ENCODE measurements at regions not wholly inside any gene's neighbourhood (a gene's known extent, or its start where the extent isn't known, plus 50 kb on each side); places are given as distances from the start of the nearest gene placed in this dataset.

DNA sequence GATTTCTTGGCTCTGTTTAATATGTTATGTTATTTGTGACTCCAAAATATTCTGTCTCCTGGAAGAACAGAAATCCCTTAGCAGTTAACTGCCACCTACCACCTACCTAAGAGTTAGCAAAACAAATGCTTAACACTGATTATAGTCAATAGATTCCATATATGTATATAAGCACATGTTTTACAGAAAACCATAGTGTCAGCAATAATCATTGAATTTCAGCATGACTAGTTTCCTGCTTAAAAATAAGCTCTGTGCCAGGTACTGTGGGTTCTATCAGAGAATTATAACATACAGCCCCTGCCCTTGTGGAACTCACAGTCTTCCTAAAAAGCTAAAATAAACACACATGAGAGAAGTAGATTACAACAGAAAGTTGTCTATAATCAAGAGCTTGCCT is 561.9 kb upstream of the CAMK1G start:
- no peak for DNase-seq (ENCODE audit: low spot score)

DNA sequence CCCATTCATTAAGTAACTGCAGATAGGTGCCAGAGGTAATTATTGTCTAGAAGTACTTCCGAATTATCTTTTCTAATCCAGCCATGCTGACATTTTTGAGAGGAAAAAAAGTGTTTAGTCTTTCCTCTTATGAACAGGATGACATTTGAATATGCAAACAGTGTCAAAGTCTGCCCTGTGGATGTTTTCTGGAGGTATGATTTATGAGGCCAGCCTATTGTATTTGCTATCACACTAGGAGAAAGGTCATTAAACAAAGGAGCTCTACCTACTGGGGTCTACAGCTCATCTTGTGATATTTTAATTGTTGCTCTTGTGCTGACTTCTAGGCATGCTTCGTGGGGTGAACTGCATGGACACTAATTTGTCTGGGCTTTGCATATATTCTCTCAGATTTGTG is 559.7 kb upstream of the CAMK1G start:
- no peak for DNase-seq (ENCODE audit: low spot score)

DNA sequence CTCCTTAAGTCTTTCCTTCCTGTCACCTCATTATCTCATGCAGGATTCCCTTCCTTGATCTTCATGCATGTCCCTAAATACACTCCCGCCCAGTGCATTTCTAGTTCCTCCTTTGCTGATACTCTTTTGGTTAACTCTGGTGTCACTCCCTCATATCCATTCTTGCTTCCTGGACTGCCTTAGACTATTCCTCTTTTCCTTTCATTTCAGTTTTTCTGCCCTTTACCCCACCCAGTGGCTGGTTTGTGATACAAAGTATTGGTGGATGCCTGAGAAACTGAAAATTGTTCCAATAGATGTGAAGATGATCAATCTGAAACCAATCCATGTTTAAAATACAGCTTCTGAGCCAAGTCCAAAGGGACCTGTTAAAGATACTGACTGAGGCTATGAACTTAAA is 553.8 kb upstream of the CAMK1G start:
- DNase-seq (ENCODE audit: low spot score) = no peak

DNA sequence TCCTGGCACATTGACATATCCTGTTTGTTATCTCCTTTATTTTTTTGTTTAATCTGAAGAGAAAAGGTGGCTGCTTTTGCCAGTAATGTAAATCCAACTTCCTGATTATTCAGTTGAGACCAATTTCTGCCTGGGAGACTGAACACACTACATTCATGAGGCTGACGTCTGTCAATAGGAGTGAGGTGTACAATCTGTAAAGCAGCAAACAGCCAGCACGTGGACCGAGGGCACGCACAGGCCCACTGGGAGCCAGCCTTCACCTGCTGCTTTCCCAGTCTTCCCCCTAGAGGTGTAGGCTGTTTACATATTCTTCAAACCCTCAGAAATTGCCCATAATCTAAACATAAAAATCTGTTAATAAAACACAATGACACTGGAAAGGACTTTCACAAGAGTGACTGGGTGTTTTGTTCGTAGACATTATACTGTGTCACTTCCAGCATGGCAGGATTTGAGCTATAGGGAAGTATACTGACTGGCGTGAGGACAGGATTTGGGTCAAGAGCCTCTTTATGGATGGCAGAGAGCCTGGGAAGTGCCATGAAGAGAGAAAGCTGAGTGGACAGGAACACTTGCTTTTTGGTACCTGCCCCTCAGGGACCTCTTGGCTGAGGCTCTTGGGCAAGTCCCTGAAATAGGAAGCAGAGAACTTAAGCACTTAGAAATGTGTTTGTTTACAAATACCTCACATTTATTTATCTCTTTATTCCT is 552.9 kb upstream of the CAMK1G start:
- DNase-seq (ENCODE audit: low spot score) = no peak

DNA sequence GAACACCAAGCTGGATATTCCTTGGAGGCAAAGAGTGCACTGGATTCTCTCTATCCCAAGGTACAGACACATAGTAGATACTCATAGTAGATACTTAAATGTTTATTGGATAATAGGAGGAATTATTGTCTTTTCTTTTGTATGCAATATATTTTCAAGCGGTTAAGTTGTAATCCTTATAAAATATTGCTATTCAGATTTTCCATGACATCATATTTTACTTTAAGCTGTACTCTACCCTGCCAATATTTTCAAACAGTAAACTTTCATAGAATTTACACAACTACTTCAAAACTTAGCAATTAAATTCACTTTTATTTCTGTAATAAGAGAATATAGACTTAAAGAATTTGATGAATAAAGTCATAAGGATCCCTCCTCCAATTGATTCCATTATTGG is 546.5 kb upstream of the CAMK1G start:
- DNase-seq (ENCODE audit: low spot score) = no peak

DNA sequence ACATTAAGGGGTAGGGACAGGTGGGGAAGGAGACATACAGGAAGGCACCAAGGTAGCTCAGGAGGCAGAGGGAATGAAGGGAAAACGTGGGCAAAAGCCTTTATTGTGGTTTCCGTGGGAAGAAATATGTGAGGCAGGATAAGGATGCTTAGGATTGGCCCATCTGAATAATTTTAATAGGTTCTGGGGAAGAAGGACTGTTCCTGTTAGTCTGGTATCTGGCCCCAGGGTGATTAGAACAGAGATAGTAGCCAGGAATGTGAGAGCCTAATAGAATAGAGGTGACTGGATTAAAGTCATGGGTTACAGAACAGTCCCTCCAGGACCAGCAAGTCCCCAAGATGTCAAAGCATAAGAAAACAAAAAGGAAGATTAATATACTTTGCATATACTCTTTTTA is 545.2 kb upstream of the CAMK1G start:
- DNase-seq (ENCODE audit: low spot score) = no peak

DNA sequence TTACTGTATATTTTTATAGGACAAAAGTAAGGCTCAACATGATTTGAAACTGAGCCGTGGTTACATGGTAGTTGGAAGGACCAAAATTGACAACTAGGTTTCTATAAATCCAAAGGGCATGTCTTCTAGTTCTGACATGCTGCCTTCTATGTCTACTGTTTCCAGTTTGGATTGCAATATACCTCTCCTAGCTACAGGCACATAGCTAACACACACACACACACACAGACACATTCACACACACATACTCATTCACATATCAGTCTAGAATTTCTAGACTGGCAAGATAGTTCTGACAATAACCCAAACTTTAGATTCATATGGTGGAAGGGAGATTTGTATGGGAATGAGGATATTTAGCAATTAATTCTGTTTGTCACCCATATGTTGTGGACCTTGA is 544.8 kb upstream of the CAMK1G start:
- DNase-seq (ENCODE audit: low spot score) = no peak

DNA sequence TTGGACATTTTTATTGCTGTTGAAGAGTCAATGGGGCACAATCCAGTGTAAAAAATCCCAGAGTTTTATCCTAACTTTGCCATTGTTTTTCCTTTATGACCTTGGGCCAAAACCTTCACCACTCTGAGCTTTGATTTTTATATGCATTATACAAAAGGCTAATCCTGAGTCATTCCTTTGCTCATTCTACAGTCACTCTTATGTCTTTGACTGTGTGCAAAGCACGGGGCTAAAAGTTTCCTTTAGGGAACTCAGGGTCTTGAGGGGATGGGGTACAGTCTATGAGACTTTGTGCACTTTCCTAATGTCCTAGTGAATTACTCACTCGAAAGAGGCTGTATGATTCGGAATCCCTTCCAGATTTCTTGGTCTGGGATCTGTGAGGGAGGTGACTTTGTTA is 543.2 kb upstream of the CAMK1G start:
- no peak for DNase-seq (ENCODE audit: low spot score)

DNA sequence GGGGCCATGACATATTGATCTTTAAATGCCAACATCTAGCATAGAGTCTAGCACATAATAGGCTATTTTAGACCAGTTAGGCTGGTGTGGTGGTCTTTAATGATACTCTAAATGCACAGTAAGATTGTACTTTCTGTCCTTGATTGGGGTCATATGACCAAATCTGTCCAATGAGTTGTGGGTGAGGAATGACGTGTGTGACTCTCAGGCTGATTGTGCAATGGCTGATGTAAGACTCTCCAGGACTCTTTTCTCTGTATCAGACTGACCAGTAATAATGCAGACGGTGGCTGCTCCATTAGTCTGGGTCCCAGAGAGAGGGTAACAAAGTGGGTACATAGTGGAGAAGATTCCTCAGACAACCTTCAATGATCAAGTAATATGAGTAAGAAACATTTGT is 541.6 kb upstream of the CAMK1G start:
- DNase-seq (ENCODE audit: low spot score) = no peak

DNA sequence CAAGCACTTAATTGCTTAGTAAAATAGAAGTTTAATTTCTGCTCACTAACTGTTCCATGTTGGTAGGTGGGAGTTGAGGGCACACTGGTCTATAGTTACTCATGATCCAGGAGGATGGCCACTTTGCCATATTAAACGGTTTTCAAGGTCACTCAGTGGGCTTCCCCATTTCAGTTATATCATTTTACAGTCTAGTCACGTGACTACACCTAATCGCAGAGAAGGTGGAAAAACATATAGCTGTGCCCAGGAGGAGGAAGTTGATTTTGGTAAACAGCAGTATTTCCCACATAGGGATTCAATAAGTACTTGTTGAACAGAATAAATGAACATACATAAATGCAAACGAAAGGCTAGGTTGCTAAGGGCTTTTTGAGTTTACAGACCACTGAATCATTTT is 541.1 kb upstream of the CAMK1G start:
- no peak for DNase-seq (ENCODE audit: low spot score)

DNA sequence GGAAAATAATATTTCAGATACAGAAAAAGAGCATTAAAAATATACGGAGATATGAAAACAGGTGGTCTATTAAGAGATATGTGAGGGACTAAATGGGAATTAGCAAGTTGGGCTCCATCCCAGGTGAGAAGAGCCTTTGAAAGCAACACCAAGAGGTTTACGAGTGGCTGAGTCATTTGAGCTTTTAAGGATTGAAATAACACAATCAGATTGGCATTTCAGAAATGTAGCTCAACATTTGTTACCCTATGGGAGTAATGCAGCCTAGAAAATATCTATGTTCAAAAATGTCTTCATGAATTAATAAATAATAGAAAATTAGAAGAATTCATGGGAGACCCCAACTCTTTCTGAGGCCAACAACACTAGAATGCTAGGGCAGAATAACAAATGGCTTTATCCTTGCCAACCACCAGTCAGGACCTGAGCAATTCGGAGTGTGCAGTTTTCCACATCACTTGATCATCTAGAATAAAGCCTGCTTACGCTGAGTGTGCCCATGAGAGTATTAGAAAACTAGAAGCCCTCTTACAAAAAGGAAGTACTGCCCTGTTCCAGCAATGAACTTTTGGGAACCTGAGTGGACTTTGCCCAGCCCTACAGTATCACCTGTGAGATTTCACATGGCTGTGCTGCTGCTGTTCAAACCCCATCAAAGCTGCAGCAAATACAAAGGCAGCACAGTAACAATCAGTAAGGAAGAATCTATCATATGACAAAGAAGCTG is 538.0 kb upstream of the CAMK1G start:
- DNase-seq (ENCODE audit: low spot score) = no peak

DNA sequence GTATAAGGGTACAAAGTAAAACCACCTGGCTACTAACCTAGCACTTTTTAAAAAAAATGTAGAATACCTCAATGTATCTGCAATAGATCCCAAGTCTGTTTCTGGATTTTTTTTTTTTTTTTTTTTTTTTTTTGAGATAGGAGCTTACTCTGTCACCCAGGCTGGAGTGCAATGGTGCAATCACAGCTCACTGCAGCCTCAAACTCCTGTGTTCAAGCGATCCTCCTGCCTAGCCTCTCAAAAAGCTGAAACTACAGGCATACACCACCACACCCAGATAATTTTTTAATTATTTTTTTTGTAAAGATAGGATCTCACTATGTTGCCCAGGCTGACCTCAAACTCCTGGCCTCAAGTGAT is 537.5 kb upstream of the CAMK1G start:
- DNase-seq (ENCODE audit: low spot score) = no peak

DNA sequence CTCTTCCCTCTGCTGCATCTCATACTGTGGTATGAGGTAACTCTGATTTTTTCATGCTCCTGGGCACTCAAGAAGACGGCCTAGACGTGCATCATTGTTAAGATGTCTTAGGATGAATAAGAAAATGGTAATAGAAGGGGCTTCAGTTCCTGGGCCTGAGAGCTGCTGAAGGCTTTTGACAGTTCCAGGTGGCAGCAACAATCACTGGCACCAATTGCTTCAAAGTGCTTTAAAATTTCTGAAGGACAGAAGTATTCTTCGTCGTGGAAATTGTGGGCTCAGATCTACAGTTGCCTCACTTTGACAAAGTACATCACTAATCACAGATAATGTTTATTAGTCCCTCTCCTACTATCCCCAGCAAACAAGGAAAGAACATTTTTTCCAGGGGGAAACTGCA is 536.6 kb upstream of the CAMK1G start:
- no peak for DNase-seq (ENCODE audit: low spot score)

DNA sequence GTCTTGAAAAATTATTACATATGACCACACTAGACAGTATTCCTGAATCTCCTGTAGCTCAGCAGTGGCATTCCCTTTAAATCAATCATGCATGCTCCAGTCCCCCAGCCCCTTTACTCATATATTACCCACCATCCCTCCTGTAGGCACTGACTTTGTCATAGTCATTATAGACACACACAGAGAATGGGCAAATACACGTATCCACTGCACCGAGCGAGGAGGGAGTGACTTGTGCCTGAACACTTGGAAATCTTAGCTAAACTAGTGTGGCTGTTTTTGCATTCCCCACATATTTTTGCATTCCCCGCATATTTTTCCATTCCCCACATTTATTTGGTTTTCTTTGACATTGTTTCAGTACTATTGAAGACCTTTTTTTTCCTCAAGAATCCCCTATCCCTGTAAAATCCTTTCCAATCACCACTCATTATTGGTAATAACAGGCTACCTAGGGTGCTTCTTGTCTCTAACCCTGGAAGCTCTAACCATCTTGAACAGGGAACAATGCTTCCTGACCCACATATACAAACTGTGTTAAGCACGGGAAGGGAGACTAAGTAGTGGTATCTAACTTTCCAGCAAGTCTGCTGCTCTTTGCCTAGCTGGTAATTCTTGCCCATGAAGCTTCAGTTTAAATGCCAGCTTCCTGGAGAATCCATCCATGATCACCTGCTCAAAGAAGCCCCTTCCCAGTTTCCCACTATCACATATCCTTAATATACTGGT is 534.4 kb upstream of the CAMK1G start:
- DNase-seq (ENCODE audit: low spot score) = no peak

DNA sequence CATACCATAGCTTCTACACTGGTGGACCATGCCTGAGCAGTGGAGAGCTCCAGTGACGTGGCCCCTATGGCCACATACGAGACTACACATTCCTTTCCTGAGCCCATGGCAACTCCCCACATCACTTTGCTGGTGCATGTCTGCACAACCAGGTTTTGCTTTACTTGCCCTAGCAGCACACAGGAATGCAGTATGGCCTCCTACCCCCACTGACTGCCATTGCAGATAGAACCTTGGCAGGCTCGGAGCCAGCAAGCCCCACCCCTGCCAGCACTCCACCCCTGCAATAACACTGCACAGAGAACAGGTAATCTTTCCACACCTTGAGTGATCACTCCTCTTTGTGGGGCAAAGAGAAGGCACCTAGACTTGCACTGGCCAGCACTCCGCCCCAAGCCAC is 531.9 kb upstream of the CAMK1G start:
- DNase-seq (ENCODE audit: low spot score) = no peak

DNA sequence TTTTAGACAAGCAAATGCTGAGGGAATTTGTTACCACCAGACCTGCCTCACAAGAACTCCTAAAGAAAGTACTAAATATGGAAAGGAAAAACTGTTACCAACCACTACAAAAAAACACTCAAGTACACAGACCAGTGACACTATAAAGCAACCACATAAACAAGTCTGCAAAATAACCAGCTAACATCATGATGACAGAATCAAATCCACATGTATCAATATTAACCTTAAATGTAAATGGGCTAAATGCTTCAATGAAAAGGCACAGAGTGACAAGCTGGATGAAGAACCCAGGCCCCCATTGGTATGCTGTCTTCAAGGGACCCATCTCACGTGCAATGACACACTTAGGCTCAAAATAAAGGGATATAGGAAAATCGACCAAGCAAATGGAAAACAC is 529.9 kb upstream of the CAMK1G start:
- no peak for DNase-seq (ENCODE audit: low spot score)

DNA sequence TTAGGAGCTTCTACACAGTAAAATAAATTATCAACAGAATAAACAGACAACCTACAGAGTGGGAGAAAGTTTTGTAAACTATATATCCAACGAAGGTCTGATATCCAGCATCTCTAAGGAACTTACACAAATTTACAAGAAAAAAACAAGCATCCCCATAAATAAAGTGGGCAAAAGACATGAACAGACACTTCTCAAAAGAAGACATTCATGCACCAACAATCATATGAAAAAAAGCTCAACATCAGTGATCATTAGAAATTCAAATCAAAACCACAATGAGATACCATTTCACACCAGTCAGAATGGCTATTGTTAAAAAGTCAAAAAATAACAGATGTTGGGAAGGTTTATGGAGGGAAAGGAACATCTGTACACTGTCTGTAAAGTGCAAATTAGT is 526.4 kb upstream of the CAMK1G start:
- DNase-seq (ENCODE audit: low spot score) = no peak

DNA sequence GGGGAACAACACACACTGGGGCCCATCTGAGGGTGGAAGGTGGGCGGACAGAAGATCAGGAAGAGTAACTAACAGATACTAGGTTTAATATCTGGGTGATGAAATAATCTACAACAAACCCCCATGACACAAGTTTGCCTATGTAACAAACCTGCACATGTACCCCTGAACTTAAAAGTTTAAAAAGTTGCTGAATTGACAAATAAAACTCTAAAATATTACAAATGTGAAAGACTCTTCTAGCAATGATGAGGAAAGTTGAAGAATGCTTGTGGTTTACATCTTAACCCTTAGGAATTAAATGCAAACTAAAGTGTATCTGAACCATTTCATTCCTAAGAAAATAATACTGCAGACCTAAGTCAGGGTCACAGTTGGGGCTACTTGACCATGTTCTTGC is 525.6 kb upstream of the CAMK1G start:
- no peak for DNase-seq (ENCODE audit: low spot score)

DNA sequence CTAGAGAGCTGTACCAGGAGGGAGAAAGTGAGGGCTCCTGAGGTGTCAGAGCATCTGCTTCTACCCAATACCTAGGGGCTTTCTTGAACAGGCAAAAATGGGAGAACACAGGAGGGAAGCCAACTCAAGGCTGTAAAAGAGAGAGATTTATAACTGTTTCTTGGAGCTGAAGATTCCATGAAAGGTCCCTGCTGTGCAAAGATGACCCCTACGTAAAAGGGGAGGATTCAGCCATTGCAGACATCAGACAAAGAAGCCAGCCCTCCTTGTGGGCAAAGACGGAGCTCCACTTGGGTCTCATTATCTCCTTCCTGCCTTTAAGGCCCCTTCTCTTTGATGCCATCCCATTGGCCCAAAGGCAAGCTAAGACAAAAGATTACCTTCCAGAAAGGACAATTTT is 524.1 kb upstream of the CAMK1G start:
- DNase-seq (ENCODE audit: low spot score) = no peak

DNA sequence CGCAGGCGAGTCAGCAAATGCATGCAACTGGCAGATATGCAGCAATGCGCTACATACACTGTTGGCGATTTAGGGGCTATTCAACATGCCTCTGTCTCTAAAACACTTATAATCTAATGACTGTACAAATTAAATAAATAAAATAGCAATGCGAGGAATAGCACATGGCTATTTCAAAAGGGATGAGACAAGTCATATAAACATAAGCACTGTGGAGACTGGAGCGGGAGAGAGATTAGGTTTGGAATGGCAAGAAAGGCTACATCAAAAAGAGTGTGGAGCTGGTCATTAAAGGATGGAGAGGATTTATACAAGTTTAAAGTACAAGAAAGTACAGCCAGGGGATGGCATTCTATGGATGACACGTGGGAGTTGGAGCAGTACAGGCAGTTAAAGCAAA is 523.5 kb upstream of the CAMK1G start:
- no peak for DNase-seq (ENCODE audit: low spot score)

DNA sequence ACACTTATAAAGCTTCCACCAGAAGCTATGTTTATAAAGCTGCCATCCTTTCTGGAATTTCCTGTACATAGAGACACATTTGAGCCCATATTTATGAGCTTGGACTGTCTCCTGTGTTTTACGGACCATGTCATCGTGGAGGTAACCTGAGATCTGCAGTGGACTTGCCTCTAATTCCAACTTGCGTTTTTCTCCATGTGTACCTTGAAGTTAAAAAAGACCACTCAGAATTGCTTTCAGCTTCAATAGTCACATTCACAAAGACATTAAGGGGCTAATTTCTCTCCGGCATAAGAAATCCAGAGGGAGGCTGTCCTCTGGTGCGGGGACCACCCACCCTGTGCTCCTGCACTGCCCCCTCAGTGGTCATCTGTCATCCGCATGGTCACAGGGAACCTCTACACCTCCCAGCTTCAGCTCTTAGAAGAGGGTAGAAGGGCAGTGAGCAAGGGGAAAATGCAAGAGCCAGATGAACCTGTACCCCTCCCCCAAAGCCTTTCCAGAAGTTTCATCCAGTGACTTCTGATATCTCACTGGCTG is 521.4 kb upstream of the CAMK1G start:
- DNase-seq (ENCODE audit: low spot score) = no peak

DNA sequence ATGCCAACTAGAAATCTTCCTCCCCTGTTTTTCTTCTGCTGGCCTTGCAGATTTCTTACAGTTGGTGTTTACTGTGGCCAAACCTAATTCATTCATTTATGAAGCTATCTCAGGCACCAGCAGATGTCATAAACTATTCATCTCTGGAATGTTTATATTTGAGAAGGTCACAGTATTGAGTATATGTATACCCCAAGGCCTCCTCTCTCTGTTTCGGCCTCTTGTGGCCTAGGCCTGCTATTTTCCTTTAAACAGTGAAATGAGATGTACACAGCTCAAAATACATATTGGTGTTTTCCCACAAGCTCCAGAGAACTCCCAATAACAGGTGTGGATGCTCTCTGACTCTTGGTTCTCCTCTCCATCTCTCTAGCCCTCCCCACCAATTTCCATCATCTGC is 520.7 kb upstream of the CAMK1G start:
- DNase-seq (ENCODE audit: low spot score) = no peak

Measured in HuH-7 (cell line).